HepG2 (cell line): ENCODE measurements at regions not wholly inside any gene's neighbourhood (a gene's known extent, or its start where the extent isn't known, plus 50 kb on each side); places are given as distances from the start of the nearest gene placed in this dataset.

Experiments
- CREBL2 ChIP-seq: sonication (generic); formaldehyde crosslinking; IDR thresholded peaks from 2 replicates; pipeline ENCODE4 v1.8.1; 2023; ENCODE audit warnings: missing genetic modification reagents, mild to moderate bottlenecking, borderline replicate concordance
- HDAC2 ChIP-seq: sonication (generic); formaldehyde crosslinking; IDR thresholded peaks from 2 replicates; pipeline ENCODE4 v1.4.0; 2020; ENCODE audit warnings: missing genetic modification reagents
- HINFP ChIP-seq: sonication (generic); formaldehyde crosslinking; IDR thresholded peaks from 2 replicates; pipeline ENCODE4 v1.4.0; 2020; ENCODE audit warnings: low read depth, mild to moderate bottlenecking, missing genetic modification reagents
- HMG20A ChIP-seq: IDR thresholded peaks from 2 replicates; pipeline ENCODE4 v1.6.1; 2016; ENCODE audit warnings: borderline replicate concordance
- HNF1A ChIP-seq, 2 experiments: sonication (generic) in 1 of 2; formaldehyde crosslinking in 1 of 2; IDR thresholded peaks; 2 replicates each; pipeline versions ENCODE4 v1.4.0 to v1.6.1; 2016 to 2020; ENCODE audit warnings: borderline replicate concordance in 1 of 2, low read depth in 1 of 2, mild to moderate bottlenecking in 1 of 2, missing genetic modification reagents in 1 of 2
- NPAS2 ChIP-seq: sonication (generic); formaldehyde crosslinking; IDR thresholded peaks from 2 replicates; pipeline ENCODE4 v1.8.0; 2022; ENCODE audit warnings: mild to moderate bottlenecking, missing genetic modification reagents, borderline replicate concordance
- NR2C2 ChIP-seq: sonication (generic); formaldehyde crosslinking; IDR thresholded peaks from 2 replicates; pipeline ENCODE4 v1.4.0; 2020; ENCODE audit warnings: missing genetic modification reagents, mild to moderate bottlenecking, moderate library complexity, borderline replicate concordance
- PRDM15 ChIP-seq: sonication (generic); formaldehyde crosslinking; IDR thresholded peaks from 2 replicates; pipeline ENCODE4 v1.4.0; 2020; ENCODE audit warnings: missing genetic modification reagents
- RFXAP ChIP-seq: sonication (generic); formaldehyde crosslinking; IDR thresholded peaks from 2 replicates; pipeline ENCODE4 v1.4.0; 2020; ENCODE audit warnings: missing genetic modification reagents, borderline replicate concordance
- RORA ChIP-seq: sonication (generic); formaldehyde crosslinking; IDR thresholded peaks from 2 replicates; pipeline ENCODE4 v1.5.0; 2020; ENCODE audit warnings: mild to moderate bottlenecking, missing genetic modification reagents, moderate library complexity
- SP1 ChIP-seq, 2 experiments: fragments of 450-650 bp in 1 of 2; sonication (generic) in 1 of 2; formaldehyde crosslinking in 1 of 2; IDR thresholded peaks; 2 replicates each; pipeline versions ENCODE4 v1.4.0 to v1.6.1; 2016 to 2020; ENCODE audit warnings: missing genetic modification reagents in 1 of 2
- ZKSCAN8 ChIP-seq: IDR thresholded peaks from 2 replicates; pipeline ENCODE4 v1.6.1; 2016; ENCODE audit warnings: borderline replicate concordance, missing genetic modification reagents, missing compliant biosample characterization
- ZNF431 ChIP-seq: sonication (generic); formaldehyde crosslinking; IDR thresholded peaks from 2 replicates; pipeline ENCODE4 v1.9.0; 2022; ENCODE audit warnings: missing genetic modification reagents, low read depth, mild to moderate bottlenecking, borderline replicate concordance
- ZNF644 ChIP-seq: IDR thresholded peaks from 2 replicates; pipeline ENCODE4 v1.6.1; 2016; ENCODE audit warnings: low read depth
- ZNF746 ChIP-seq: sonication (generic); formaldehyde crosslinking; IDR thresholded peaks from 2 replicates; pipeline ENCODE4 v1.8.0; 2022; ENCODE audit warnings: mild to moderate bottlenecking, missing genetic modification reagents

- TF ChIP-seq ZNF431 (CRISPR knock-in tag) (no peak), HDAC2 (CRISPR knock-in tag) (peak; percentile 61; the same call in 1 of the 2 replicates), HINFP (no peak), NPAS2 (CRISPR knock-in tag) (no peak), HNF1A (IDR thresholded peaks at IDR 0.05; ENCODE audit: low read depth) (0 out of 2 replicates have a peak, but pooled peaks have one; percentile 28), HNF1A (CRISPR knock-in tag; IDR thresholded peaks at IDR 0.05; ENCODE audit: borderline replicate concordance) (peak; percentile 45; the same call in 1 of the 2 replicates), PRDM15 (CRISPR knock-in tag) (no peak), ZNF644 (CRISPR knock-in tag) (peak; percentile 53), ZNF746 (CRISPR knock-in tag) (no peak), NR2C2 (CRISPR knock-in tag) (no peak), RORA (CRISPR knock-in tag) (no peak), ZKSCAN8 (0 out of 2 replicates have a peak, but pooled peaks have one; percentile 27), CREBL2 (CRISPR knock-in tag) (no peak), RFXAP (no peak), HMG20A (CRISPR knock-in tag) (peak; percentile 77; the same call in 1 of the 2 replicates), SP1 (IDR thresholded peaks at IDR 0.05) (no peak), SP1 (CRISPR knock-in tag; IDR thresholded peaks at IDR 0.05) (no peak)
These were observed 317.1 kb upstream of the TGFBR2 start (continued) for GRCh38 chr3:30289324-30289723.
